OCI-LY7 (cell line): ENCODE measurements at regions not wholly inside any gene's neighbourhood (a gene's known extent, or its start where the extent isn't known, plus 50 kb on each side); places are given as distances from the start of the nearest gene placed in this dataset.

ENCODE experiments used
- EZH2phosphoT487 ChIP-seq: fragments of 200-600 bp; sonication (generic); IDR thresholded peaks from 2 replicates; pipeline ENCODE4 v1.6.1; 2018; ENCODE audit warnings: low read depth, borderline replicate concordance, mild to moderate bottlenecking, mixed run types, antibody characterized with exemption, low read length, moderate library complexity, mixed read lengths
- TF ChIP-seq, protein P1 (sequence below): fragments of 200-600 bp; sonication (generic); conservative IDR thresholded peaks from 2 replicates; pipeline ENCODE4 v1.5.1; 2014; ENCODE audit warnings: mild to moderate bottlenecking, antibody characterized with exemption, low read length, moderate library complexity, mixed read lengths

DNA sequence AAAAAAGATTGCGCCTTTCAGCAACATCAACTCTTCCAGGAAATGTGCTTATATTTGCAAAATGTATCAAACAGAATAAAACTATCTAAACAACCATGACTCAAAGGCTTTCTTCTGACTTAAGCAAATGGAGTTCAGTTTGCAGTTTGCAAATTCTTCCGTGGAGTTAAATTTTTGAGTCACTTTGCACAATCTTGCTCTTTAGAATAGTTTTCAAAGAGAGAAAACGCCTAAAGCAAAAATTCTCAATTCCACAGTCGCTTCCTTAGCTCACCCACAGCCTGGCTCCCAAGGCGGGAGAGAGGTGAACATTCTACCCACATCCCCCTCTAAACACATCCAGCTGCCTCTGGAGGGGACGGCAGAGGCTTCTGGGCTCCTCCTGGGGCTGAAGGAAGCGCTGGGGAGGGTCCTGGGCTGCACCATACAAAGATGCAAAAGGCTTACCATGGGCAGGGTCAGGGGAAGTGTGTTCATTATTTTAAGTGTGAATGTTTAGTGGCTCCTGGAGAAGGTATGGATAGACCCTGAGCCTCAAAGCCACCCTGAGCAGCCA lies 1487.3 kb downstream of the TBC1D22A start:
- TF ChIP-seq, protein P1, sequence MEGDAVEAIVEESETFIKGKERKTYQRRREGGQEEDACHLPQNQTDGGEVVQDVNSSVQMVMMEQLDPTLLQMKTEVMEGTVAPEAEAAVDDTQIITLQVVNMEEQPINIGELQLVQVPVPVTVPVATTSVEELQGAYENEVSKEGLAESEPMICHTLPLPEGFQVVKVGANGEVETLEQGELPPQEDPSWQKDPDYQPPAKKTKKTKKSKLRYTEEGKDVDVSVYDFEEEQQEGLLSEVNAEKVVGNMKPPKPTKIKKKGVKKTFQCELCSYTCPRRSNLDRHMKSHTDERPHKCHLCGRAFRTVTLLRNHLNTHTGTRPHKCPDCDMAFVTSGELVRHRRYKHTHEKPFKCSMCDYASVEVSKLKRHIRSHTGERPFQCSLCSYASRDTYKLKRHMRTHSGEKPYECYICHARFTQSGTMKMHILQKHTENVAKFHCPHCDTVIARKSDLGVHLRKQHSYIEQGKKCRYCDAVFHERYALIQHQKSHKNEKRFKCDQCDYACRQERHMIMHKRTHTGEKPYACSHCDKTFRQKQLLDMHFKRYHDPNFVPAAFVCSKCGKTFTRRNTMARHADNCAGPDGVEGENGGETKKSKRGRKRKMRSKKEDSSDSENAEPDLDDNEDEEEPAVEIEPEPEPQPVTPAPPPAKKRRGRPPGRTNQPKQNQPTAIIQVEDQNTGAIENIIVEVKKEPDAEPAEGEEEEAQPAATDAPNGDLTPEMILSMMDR = no peak
- TF ChIP-seq EZH2phosphoT487 = no peak
